ENCODE measurements at regions not wholly inside any gene's neighbourhood (a gene's known extent, or its start where the extent isn't known, plus 50 kb on each side); places are given as distances from the start of the nearest gene placed in this dataset.

DNA sequence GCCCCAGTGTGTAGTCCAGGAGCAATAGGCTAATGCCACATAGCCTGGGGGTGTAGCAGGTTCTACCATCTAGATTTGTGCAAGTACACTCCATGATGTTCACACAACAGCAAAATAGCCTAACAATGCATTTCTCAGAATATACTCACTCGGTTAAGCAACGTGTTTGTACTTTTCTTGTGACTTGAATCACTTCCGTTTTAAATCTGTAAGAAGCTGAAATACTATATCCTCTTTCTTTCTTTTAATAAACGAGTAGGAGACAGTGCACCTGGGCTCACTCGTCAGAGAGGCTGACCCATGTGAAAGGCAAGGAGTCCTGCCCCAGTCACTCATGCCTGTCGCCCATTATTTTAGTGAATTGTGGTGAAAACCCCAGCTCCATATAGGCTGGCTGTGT lies 201.6 kb downstream of the FOXA2 start:
- Histone ChIP-seq H3K9me3 (ENCODE audit: control insufficient read depth, low read length) (no peaks in the 10 kb centered on the region), H3K4me2 (ENCODE audit: low read length) (no peak overlapping the region), H3K79me2 (no peaks in the 10 kb centered on the region), H3K4me1 (no peaks in the 10 kb centered on the region), H2AFZ (no peak overlapping the region), H3K27me3 (ENCODE audit: control insufficient read depth, insufficient read depth, low read length) (no peaks in the 10 kb centered on the region), H3K9ac (no peak overlapping the region), H3K4me3 (ENCODE audit: low read depth, low read length) (no peak overlapping the region), H3K27ac (no peak overlapping the region), H3K36me3 (ENCODE audit: control insufficient read depth, insufficient read depth, low read length) (no peaks in the 10 kb centered on the region)
- TF ChIP-seq, protein P1, sequence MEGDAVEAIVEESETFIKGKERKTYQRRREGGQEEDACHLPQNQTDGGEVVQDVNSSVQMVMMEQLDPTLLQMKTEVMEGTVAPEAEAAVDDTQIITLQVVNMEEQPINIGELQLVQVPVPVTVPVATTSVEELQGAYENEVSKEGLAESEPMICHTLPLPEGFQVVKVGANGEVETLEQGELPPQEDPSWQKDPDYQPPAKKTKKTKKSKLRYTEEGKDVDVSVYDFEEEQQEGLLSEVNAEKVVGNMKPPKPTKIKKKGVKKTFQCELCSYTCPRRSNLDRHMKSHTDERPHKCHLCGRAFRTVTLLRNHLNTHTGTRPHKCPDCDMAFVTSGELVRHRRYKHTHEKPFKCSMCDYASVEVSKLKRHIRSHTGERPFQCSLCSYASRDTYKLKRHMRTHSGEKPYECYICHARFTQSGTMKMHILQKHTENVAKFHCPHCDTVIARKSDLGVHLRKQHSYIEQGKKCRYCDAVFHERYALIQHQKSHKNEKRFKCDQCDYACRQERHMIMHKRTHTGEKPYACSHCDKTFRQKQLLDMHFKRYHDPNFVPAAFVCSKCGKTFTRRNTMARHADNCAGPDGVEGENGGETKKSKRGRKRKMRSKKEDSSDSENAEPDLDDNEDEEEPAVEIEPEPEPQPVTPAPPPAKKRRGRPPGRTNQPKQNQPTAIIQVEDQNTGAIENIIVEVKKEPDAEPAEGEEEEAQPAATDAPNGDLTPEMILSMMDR (IDR thresholded peaks at IDR 0.05) = no peak

DNA sequence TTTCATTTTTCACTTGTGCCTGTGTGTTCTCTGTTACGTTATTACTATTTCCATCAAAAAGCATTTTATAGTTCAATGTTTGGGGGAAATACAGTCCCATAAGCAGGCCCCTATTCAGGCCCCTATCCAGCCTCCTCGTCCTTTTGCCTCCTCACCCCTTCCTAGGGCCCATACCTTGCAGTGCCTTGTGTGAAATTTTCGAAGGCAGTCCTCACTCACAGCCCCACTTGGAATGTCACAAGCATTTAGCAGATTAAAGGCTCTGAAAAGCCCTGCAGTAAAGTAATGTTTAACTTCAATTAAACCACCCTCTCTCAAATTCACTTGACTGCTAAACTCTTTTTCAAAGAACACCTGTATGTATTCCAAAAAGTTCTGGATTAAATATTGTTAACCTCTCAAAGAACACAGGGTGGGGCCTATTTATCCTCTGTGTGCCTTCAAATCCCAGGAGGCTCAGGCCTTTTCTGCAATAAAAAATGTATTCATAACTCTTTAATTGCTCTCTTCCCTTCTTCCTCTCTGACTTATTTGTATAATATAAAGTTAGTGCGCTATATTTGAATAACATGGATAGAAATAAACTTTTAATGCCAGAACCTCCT lies 202.5 kb downstream of the FOXA2 start:
- H3K9me3 ChIP-seq (ENCODE audit: control insufficient read depth, low read length) = no peaks in the 10 kb centered on the region
- no peak overlapping the region for H3K4me2 ChIP-seq (ENCODE audit: low read length)
- no peaks in the 10 kb centered on the region for H3K79me2 ChIP-seq
- no peaks in the 10 kb centered on the region for H3K27me3 ChIP-seq (ENCODE audit: control insufficient read depth, insufficient read depth, low read length)
- no peak overlapping the region for H3K4me3 ChIP-seq (ENCODE audit: low read depth, low read length)
- H3K36me3 ChIP-seq (ENCODE audit: control insufficient read depth, insufficient read depth, low read length) = no peaks in the 10 kb centered on the region
- no peak overlapping the region for H3K9ac ChIP-seq
- H2AFZ ChIP-seq = no peak overlapping the region
- H3K27ac ChIP-seq = no peak overlapping the region
- no peaks in the 10 kb centered on the region for H3K4me1 ChIP-seq
- TF ChIP-seq, protein P1 (IDR thresholded peaks at IDR 0.05) = no peak

DNA sequence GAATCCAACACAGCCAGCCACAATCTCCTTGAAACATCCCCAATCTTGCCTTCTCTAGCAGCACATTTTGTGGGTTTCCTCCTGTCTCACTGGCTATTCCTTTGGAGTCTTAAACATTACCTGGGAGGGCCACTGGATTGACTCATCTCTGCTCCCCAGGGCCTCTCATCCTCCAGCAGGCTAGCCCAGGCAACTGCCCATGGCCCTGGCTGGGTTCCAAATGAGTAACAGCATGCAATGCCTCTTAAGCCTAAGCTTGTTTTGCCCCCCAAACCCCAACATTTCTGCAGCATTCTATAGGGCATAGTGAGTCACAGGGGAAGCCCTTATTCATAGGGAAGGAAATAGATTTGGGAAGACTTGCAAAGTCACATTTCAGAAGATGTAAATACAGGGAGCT lies 204.9 kb downstream of the FOXA2 start:
- Histone ChIP-seq H3K79me2 (no peaks in the 10 kb centered on the region), H3K36me3 (ENCODE audit: control insufficient read depth, insufficient read depth, low read length) (no peaks in the 10 kb centered on the region), H3K27ac (no peak overlapping the region), H3K9me3 (ENCODE audit: control insufficient read depth, low read length) (no peaks in the 10 kb centered on the region), H3K9ac (no peak overlapping the region), H3K4me1 (no peaks in the 10 kb centered on the region), H3K4me2 (ENCODE audit: low read length) (no peak overlapping the region), H2AFZ (no peak overlapping the region), H3K27me3 (ENCODE audit: control insufficient read depth, insufficient read depth, low read length) (no peaks in the 10 kb centered on the region), H3K4me3 (ENCODE audit: low read depth, low read length) (no peak overlapping the region)
- TF ChIP-seq, protein P1 (IDR thresholded peaks at IDR 0.05) = no peak

DNA sequence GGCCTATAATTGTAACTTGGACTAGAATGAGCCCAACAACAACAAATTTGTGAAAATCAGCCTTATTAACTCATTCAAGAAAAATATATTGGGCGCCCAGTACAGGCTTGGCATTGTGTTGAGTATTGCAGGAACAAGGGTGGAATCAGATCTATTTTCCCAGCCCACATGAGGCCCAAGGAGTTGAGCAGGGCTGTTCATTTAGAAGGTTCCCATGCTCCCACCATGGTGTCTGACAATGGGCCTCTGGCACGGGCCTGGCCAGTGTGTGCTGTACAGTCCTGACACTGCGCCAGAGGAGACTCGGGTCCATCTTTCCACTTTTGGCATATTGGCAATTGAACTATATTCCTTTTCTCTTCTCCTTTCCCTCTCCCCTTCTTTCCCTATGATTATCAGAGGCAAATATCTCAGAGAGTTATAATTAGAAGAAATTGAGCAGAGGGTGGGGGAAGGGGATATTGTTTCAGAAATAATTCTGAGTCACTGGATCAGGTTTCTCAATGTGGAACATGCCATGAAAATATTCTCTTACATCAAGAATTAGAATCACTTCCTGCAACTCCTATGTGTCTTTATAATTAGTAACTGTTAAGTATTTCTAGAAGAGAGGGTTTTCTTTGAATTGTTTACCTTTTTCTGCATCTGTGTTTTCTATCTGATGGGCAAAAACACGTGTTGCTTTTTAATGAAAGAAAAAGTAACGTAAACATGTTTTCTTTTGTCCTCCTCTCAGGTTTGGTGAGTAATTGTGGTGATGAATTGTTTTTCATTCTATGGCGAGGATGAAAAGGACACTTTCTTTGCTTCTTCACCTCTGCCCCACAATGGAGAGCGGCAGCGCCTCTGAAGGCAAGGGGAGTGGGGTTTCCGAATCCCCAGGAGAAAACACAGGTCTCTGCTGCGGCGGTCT lies 209.4 kb downstream of the FOXA2 start:
- H3K27me3 ChIP-seq (ENCODE audit: control insufficient read depth, insufficient read depth, low read length) = no peaks in the 10 kb centered on the region
- no peak overlapping the region for H3K4me2 ChIP-seq (ENCODE audit: low read length)
- H3K27ac ChIP-seq = no peak overlapping the region
- no peaks in the 10 kb centered on the region for H3K36me3 ChIP-seq (ENCODE audit: control insufficient read depth, insufficient read depth, low read length)
- no peaks in the 10 kb centered on the region for H3K79me2 ChIP-seq
- H3K4me1 ChIP-seq = no peaks in the 10 kb centered on the region
- TF ChIP-seq, protein P1 (IDR thresholded peaks at IDR 0.05) = no peak
- no peak overlapping the region for H3K4me3 ChIP-seq (ENCODE audit: low read depth, low read length)
- no peaks in the 10 kb centered on the region for H3K9me3 ChIP-seq (ENCODE audit: control insufficient read depth, low read length)
- no peak overlapping the region for H2AFZ ChIP-seq
- H3K9ac ChIP-seq = no peak overlapping the region

Data from parathyroid adenoma (tissue), 2 donors.